Endothelial cell (in vitro differentiated cells): ENCODE measurements at regions not wholly inside any gene's neighbourhood (a gene's known extent, or its start where the extent isn't known, plus 50 kb on each side); places are given as distances from the start of the nearest gene placed in this dataset.

Source experiments
- DNase-seq: peaks from one replicate; pipeline ENCODE4 v3.0.0; 2021; ENCODE audit warnings: low spot score
- H3K27ac Mint-ChIP-seq: one replicate; pipeline ENCODE4 v1.8.0; 2021; ENCODE audit warnings: mixed read lengths, inconsistent platforms; ENCODE audit not compliant: unreplicated experiment
- H3K27me3 Mint-ChIP-seq: one replicate; pipeline ENCODE4 v1.8.0; 2021; ENCODE audit warnings: mild to moderate bottlenecking, moderate library complexity, mixed read lengths, inconsistent platforms; ENCODE audit not compliant: unreplicated experiment
- H3K36me3 Mint-ChIP-seq: one replicate; pipeline ENCODE4 v1.8.0; 2021; ENCODE audit warnings: mild to moderate bottlenecking, low read depth, mixed read lengths, inconsistent platforms; ENCODE audit not compliant: unreplicated experiment
- H3K4me1 Mint-ChIP-seq: one replicate; pipeline ENCODE4 v1.8.0; 2021; ENCODE audit warnings: mild to moderate bottlenecking, mixed read lengths, inconsistent platforms; ENCODE audit not compliant: unreplicated experiment
- H3K4me3 Mint-ChIP-seq: one replicate; pipeline ENCODE4 v1.8.0; 2021; ENCODE audit warnings: mild to moderate bottlenecking, mixed read lengths, inconsistent platforms; ENCODE audit not compliant: unreplicated experiment
- H3K9me3 Mint-ChIP-seq: one replicate; pipeline ENCODE4 v1.8.0; 2021; ENCODE audit warnings: mixed read lengths, inconsistent platforms; ENCODE audit not compliant: unreplicated experiment
- TF ChIP-seq, protein P1 (sequence below): fragments of 200-600 bp; sonication (generic); IDR thresholded peaks from one replicate; pipeline ENCODE4 v1.5.0; 2021; ENCODE audit warnings: antibody characterized with exemption; ENCODE audit not compliant: unreplicated experiment

DNA sequence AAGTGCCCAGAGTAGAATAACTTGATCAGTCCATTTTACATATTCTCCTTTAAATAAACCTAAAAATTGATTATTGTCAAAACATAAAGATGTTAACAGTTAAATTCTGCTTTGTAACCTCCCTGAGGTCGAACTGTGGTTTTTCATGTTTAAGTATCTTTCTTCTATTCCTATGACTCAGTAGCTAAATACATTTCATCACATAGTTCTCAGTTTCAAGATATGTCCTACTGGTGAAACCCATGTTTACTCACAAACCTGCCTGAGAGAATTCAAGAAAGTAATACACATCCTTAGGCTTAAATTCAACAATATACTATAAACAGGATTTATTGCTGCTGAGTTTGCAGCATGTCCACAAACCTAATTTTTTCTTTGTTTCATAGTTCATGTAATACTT lies 692.9 kb downstream of the ZPLD1 start:
- Mint-ChIP-seq H3K4me3 (no peak overlapping the region), H3K4me1 (no peaks in the 10 kb centered on the region), H3K9me3 (no peaks in the 10 kb centered on the region), H3K27me3 (no peaks in the 10 kb centered on the region), H3K27ac (no peak overlapping the region), H3K36me3 (no peaks in the 10 kb centered on the region)
- TF ChIP-seq, protein P1, sequence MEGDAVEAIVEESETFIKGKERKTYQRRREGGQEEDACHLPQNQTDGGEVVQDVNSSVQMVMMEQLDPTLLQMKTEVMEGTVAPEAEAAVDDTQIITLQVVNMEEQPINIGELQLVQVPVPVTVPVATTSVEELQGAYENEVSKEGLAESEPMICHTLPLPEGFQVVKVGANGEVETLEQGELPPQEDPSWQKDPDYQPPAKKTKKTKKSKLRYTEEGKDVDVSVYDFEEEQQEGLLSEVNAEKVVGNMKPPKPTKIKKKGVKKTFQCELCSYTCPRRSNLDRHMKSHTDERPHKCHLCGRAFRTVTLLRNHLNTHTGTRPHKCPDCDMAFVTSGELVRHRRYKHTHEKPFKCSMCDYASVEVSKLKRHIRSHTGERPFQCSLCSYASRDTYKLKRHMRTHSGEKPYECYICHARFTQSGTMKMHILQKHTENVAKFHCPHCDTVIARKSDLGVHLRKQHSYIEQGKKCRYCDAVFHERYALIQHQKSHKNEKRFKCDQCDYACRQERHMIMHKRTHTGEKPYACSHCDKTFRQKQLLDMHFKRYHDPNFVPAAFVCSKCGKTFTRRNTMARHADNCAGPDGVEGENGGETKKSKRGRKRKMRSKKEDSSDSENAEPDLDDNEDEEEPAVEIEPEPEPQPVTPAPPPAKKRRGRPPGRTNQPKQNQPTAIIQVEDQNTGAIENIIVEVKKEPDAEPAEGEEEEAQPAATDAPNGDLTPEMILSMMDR, result no peak
- DNase-seq, result no peak

DNA sequence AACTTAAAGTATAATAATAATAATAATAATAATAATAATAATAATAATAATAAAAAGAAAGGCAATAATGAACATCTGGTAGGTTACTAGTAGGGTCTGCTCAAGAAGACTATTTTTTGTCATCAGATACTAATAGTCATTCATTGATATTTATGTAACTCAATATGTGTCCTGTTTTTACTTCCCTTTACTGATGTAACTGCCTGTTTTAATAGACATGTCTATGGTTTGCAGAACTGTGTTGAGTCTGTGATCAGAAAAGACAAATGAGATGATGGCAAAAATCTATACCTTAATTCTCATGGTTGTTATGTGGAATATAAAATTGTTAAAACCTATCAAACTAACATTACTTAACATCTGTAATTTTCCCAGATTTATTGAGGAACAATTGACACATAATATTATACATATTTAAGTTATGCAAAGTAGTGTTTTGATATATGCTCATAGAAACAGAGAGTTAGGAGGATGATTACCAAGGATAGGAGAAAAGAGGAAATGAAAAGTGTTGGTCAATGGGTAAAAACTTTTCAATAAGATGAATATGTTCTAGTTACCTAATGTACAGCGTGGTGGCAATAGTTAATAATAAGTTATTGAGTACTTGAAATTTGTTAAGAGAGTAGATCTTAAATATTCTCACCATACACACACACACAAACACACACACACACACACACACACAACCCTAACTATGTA lies 699.4 kb downstream of the ZPLD1 start:
- H3K27ac Mint-ChIP-seq, result no peak overlapping the region
- no peaks in the 10 kb centered on the region for H3K36me3 Mint-ChIP-seq
- no peak overlapping the region for H3K4me3 Mint-ChIP-seq
- H3K9me3 Mint-ChIP-seq, result no peaks in the 10 kb centered on the region
- TF ChIP-seq, protein P1, result no peak
- no peaks in the 10 kb centered on the region for H3K27me3 Mint-ChIP-seq
- no peak for DNase-seq
- H3K4me1 Mint-ChIP-seq, result no peaks in the 10 kb centered on the region

DNA sequence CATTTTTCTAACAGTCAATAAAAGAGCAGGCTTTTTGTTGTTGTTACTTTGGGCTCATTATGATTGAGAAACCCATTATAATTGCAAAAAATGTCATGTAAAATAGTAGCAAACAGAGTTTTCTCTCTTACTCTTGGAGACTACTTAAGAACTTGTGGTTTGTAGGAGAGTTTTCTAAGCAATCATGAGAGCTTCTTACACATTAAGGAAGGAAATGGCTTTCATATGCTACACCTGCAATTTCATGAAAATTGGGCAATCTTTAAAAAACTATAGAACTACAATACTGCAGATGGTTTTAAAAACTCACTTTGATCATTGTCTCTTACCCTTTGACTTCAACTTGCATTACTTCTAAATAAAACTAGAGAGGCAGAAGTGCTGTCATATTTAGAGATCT lies 701.8 kb downstream of the ZPLD1 start:
- Mint-ChIP-seq H3K27me3 (no peaks in the 10 kb centered on the region), H3K4me1 (peaks cover 14% of the 10 kb centered on the region), H3K36me3 (no peaks in the 10 kb centered on the region), H3K4me3 (no peak overlapping the region), H3K27ac (no peak overlapping the region), H3K9me3 (no peaks in the 10 kb centered on the region)
- DNase-seq, result no peak
- TF ChIP-seq, protein P1, result no peak

DNA sequence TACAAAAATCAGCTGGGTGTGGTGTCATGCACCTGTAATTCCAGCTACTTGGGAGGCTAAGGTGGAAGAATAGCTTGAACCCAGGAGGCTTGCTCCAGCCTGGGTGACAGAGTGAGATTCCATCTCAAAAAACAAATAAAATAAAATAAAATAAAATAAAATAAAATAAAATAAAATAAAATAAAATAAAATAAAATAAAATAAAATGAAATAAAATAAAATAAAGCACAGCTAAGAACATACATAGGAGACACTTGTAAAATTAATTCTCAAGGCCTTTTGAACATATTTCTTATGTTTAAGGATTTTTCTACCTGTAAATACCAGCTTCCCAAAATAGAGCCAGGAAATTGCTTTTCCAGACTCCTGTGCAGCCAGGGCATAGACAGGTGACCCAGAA lies 703.0 kb downstream of the ZPLD1 start:
- H3K27ac Mint-ChIP-seq, result no peak overlapping the region
- TF ChIP-seq, protein P1, result no peak
- no peaks in the 10 kb centered on the region for H3K36me3 Mint-ChIP-seq
- no peak overlapping the region for H3K4me3 Mint-ChIP-seq
- no peaks in the 10 kb centered on the region for H3K27me3 Mint-ChIP-seq
- no peaks in the 10 kb centered on the region for H3K9me3 Mint-ChIP-seq
- DNase-seq, result no peak
- peaks cover 14% of the 10 kb centered on the region for H3K4me1 Mint-ChIP-seq

DNA sequence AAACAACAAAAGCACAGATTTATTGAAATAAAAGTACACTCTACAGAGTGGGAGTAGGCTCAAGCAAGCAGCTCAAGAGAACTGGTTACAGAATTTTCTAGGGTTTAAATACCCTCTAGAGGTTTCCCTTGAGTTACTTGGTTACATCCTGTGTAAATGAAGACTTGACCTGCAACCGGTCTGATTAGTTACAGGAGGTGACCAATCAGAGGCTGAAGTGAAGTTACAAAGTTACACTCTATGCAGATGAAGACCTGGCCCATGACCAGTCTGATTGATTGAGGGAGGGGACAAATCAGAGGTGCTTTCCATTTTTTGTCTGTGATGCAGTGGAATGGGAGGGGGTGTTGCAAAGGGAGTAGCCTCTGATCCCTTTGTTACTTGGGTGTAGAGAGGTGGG lies 723.4 kb downstream of the ZPLD1 start:
- no peaks in the 10 kb centered on the region for H3K9me3 Mint-ChIP-seq
- no peak for DNase-seq
- H3K27ac Mint-ChIP-seq, result peak overlapping the region; percentile 11
- H3K4me3 Mint-ChIP-seq, result no peak overlapping the region
- TF ChIP-seq, protein P1, result no peak
- H3K4me1 Mint-ChIP-seq, result peaks cover 13% of the 10 kb centered on the region
- no peaks in the 10 kb centered on the region for H3K27me3 Mint-ChIP-seq
- H3K36me3 Mint-ChIP-seq, result no peaks in the 10 kb centered on the region
